K562 (cell line): ENCODE measurements at regions not wholly inside any gene's neighbourhood (a gene's known extent, or its start where the extent isn't known, plus 50 kb on each side); places are given as distances from the start of the nearest gene placed in this dataset.

Experiments used
- ATAC-seq: fragments of 200-7000 bp; cut with Tn5 transposase; 3 replicates; pipeline ENCODE4 v1.9.1; 2020; ENCODE audit warnings: moderate library complexity
- BruUV-seq: library from RNA; stranded (reverse); fragments of 400-500 nt; replicated peaks from 2 replicates; lab custom pipeline; 2021; lab: Mats Ljungman, UMichigan
- CTCF ChIA-PET: fragments of 300-600 bp; formaldehyde crosslinking; extraction: SDS; loops from one replicate; lab custom pipeline; 2021; ENCODE audit warnings: low intra/inter-chr PET ratio; lab: Yijun Ruan, JAX
- POLR2A ChIA-PET: fragments of 300-600, 350-650 bp; sonication (Branson Sonifier 250); formaldehyde crosslinking; extraction: SDS; loops from one replicate; lab custom pipeline; 2021; ENCODE audit warnings: antibody characterized with exemption, inconsistent platforms; lab: Yijun Ruan, JAX
- DNase-seq, 4 experiments: peaks; one replicate each; pipeline versions ENCODE4 v3.0.0 to v3.0.0-alpha.2; 2011 to 2018; ENCODE audit warnings: low spot score in 3 of 4, mixed read lengths in 3 of 4; ENCODE audit errors: extremely low read depth in 1 of 4
- FAIRE-seq: peaks from 2 replicates; lab custom pipeline; 2011; peaks lifted over from hg19 to GRCh38; lab: Jason Lieb, UNC
- H2AFZ ChIP-seq: 2 replicates; pipeline ENCODE4 v1.6.0; 2011; ENCODE audit warnings: low read depth, low read length, control low read depth, inconsistent platforms
- H3K27ac ChIP-seq: fragments of 200-600 bp; 3 replicates; pipeline ENCODE4 v1.8.0; 2011; ENCODE audit warnings: low read depth, mild to moderate bottlenecking, control low read depth, inconsistent platforms, low read length, moderate library complexity, mixed read lengths; ENCODE audit errors: extremely low read depth
- H3K27me3 ChIP-seq, 2 experiments: fragments of 300-600 bp in 1 of 2; 2 replicates in 1 of 2; 3 replicates in 1 of 2; pipeline versions ENCODE4 v1.6.0 to v1.8.0; 2011; ENCODE audit warnings: inconsistent platforms in 2 of 2, low read length in 2 of 2, mild to moderate bottlenecking in 1 of 2, mixed read lengths in 1 of 2, moderate library complexity in 1 of 2; ENCODE audit not compliant: control insufficient read depth in 2 of 2, insufficient read depth in 2 of 2
- H3K36me3 ChIP-seq: fragments of 300-600 bp; 3 replicates; pipeline ENCODE4 v1.8.0; 2011; ENCODE audit warnings: mild to moderate bottlenecking, low read length, inconsistent platforms; ENCODE audit not compliant: control insufficient read depth, insufficient read depth
- H3K4me1 ChIP-seq, 2 experiments: fragments of 200-600 bp in 1 of 2; replicated peaks in 1 of 2; 2 replicates in 1 of 2; 3 replicates in 1 of 2; pipeline versions ENCODE4 v1.5.1 to v1.8.0; 2011; ENCODE audit warnings: inconsistent platforms in 2 of 2, low read length in 2 of 2, mild to moderate bottlenecking in 1 of 2, mixed read lengths in 1 of 2, moderate library complexity in 1 of 2; ENCODE audit not compliant: control insufficient read depth in 2 of 2, insufficient read depth in 2 of 2
- H3K4me2 ChIP-seq: 2 replicates; pipeline ENCODE4 v1.6.1; 2011; ENCODE audit warnings: low read length, control low read depth, inconsistent platforms, mixed read lengths; ENCODE audit not compliant: insufficient read depth
- H3K4me3 ChIP-seq: fragments of 200-600 bp; sonication (generic), shearing (Covaris generic); 2 replicates; pipeline ENCODE4 v1.5.1; 2016; ENCODE audit warnings: control low read depth, inconsistent platforms
- H3K79me2 ChIP-seq: fragments of 200-600 bp; 3 replicates; pipeline ENCODE4 v1.8.0; 2011; ENCODE audit warnings: low read length, inconsistent platforms; ENCODE audit not compliant: control insufficient read depth, insufficient read depth
- H3K9ac ChIP-seq, 2 experiments: 2 replicates each; pipeline versions ENCODE4 v1.6.0 to v1.6.1; 2011; ENCODE audit warnings: low read depth in 2 of 2, low read length in 2 of 2, control low read depth in 1 of 2, inconsistent platforms in 1 of 2, mild to moderate bottlenecking in 1 of 2, mixed read lengths in 1 of 2; ENCODE audit not compliant: insufficient read depth in 1 of 2
- H3K9me1 ChIP-seq: one replicate; pipeline ENCODE4 v1.6.0; 2011; ENCODE audit warnings: inconsistent platforms, mild to moderate bottlenecking, low read length, moderate library complexity; ENCODE audit not compliant: control insufficient read depth, insufficient read depth
- H3K9me3 ChIP-seq: replicated peaks from 2 replicates; pipeline ENCODE4 v1.5.1; 2011; ENCODE audit warnings: low read depth, low read length, inconsistent platforms; ENCODE audit not compliant: control insufficient read depth, insufficient read depth
- H4K20me1 ChIP-seq: replicated peaks from 2 replicates; pipeline ENCODE4 v1.6.1; 2011; ENCODE audit warnings: low read length, inconsistent platforms, mixed read lengths; ENCODE audit not compliant: control insufficient read depth, insufficient read depth
- CBX1 ChIP-seq: sonication (generic); IDR thresholded peaks from 2 replicates; pipeline ENCODE4 v1.6.1; 2016; ENCODE audit warnings: antibody characterized with exemption, low read depth, mild to moderate bottlenecking
- KLF13 ChIP-seq: fragments of 450-650 bp; IDR thresholded peaks from 2 replicates; pipeline ENCODE4 v1.6.1; 2016; ENCODE audit warnings: missing genetic modification characterization, low read depth, mild to moderate bottlenecking, missing compliant biosample characterization, moderate library complexity, borderline replicate concordance
- MCM7 ChIP-seq, 2 experiments: fragments of 450-650 bp; IDR thresholded peaks; 2 replicates each; pipeline ENCODE4 v1.6.1; 2016 to 2018
- TBP ChIP-seq: optimal IDR thresholded peaks from 2 replicates; pipeline ENCODE3; 2011; ENCODE audit warnings: low read depth, low read length, improper control_type of control experiment
- XRCC4 ChIP-seq: IDR thresholded peaks from one replicate; pipeline ENCODE4 v1.6.1; 2011; ENCODE audit not compliant: insufficient read depth, insufficient read length; ENCODE audit errors: extremely low read depth
- WGBS: fragments of 100-300 bp; shearing (Covaris generic); methylation state at CpG from one replicate; pipeline ENCODE4 v1.1.6; 2016; ENCODE audit warnings: low coverage, mixed read lengths; ENCODE audit not compliant: insufficient coverage; ENCODE audit errors: missing lambda C conversion rate; 5-methylcytosine and 5-hydroxymethylcytosine counted together
- in situ Hi-C: fragments of 300-500 bp; cut with MboI; formaldehyde crosslinking; loops from 4 replicates; pipeline ENCODE4 v1.15.0; 2018; ENCODE audit warnings: inconsistent platforms, mixed read lengths
- intact Hi-C: fragments of 100-400 bp; cut with micrococcal nuclease; formaldehyde crosslinking; loops from 2 replicates; pipeline ENCODE4 v1.14.2; 2022
- TF ChIP-seq, protein P1 (sequence below): fragments of 150-350 bp; conservative IDR thresholded peaks from 2 replicates; pipeline ENCODE4 v1.6.1; 2014; ENCODE audit warnings: low read length

DNA sequence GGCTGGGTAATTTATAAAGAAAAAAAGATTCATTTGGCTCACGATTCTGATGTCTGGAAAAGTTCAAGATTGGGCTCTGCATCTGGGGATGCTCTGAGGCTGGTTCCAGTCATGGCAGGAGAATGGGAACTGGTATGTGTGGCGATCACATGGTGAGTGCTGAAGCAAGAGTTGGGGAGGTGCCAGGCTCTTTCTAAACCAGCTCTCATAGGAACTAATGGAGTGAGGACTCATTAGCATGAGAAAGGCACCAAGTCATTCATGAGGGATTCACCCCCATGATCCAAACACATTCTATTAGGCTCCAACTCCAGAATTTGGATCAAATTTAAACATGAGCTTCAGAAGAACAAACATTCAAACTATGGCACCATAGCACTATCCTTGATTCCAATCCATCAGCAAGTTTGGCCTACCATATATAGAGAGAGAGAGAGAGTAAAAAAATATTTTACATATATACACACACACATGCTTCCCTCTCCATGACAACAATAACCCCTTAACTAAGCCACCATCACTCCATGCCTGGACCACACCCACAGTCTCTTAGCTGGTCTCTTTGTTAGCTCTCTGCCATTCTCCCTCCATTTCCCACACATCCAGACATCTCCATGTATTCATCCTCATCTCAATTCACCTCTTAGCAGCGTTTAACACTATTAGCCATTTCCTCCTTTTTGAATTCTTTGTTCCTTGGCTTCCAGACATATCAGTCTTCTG lies 57.9 kb downstream of the NPY start:
- no peak for TF ChIP-seq KLF13 (tag)
- TF ChIP-seq, protein P1, sequence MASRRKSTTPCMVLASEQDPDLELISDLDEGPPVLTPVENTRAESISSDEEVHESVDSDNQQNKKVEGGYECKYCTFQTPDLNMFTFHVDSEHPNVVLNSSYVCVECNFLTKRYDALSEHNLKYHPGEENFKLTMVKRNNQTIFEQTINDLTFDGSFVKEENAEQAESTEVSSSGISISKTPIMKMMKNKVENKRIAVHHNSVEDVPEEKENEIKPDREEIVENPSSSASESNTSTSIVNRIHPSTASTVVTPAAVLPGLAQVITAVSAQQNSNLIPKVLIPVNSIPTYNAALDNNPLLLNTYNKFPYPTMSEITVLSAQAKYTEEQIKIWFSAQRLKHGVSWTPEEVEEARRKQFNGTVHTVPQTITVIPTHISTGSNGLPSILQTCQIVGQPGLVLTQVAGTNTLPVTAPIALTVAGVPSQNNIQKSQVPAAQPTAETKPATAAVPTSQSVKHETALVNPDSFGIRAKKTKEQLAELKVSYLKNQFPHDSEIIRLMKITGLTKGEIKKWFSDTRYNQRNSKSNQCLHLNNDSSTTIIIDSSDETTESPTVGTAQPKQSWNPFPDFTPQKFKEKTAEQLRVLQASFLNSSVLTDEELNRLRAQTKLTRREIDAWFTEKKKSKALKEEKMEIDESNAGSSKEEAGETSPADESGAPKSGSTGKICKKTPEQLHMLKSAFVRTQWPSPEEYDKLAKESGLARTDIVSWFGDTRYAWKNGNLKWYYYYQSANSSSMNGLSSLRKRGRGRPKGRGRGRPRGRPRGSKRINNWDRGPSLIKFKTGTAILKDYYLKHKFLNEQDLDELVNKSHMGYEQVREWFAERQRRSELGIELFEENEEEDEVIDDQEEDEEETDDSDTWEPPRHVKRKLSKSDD: no peak
- no peak for TF ChIP-seq XRCC4
- TF ChIP-seq TBP: no peak
- no peak for TF ChIP-seq CBX1
- no peak for TF ChIP-seq MCM7 (IDR thresholded peaks at IDR 0.05)
- no peak overlapping the region for H2AFZ ChIP-seq
- no peaks in the 10 kb centered on the region for H4K20me1 ChIP-seq
- no peak overlapping the region for H3K9ac ChIP-seq
- DNase-seq: no peak
- no peak overlapping the region for H3K27ac ChIP-seq
- CTCF ChIA-PET: no interaction called here
- no peaks in the 10 kb centered on the region for H3K36me3 ChIP-seq
- H3K4me2 ChIP-seq: no peak overlapping the region
- no peak overlapping the region for H3K4me3 ChIP-seq
- no peaks in the 10 kb centered on the region for H3K9me3 ChIP-seq
- POLR2A ChIA-PET: no interaction called here
- H3K27me3 ChIP-seq: peaks cover 5 to 10% of the 10 kb centered on the region in 2 experiments; a peak in 4 of 5 replicates
- intact Hi-C loops: no loop called here
- ATAC-seq: no peak
- no TSS peak for BruUV-seq
- no peaks in the 10 kb centered on the region for H3K9me1 ChIP-seq
- no peaks in the 10 kb centered on the region for H3K4me1 ChIP-seq
- in situ Hi-C loops: no loop called here
- 0% methylated on average over 3 of the region's 3 CpGs for WGBS
- FAIRE-seq: no peak
- no peaks in the 10 kb centered on the region for H3K79me2 ChIP-seq
